ENCODE measurements at regions not wholly inside any gene's neighbourhood (a gene's known extent, or its start where the extent isn't known, plus 50 kb on each side); places are given as distances from the start of the nearest gene placed in this dataset.

DNA sequence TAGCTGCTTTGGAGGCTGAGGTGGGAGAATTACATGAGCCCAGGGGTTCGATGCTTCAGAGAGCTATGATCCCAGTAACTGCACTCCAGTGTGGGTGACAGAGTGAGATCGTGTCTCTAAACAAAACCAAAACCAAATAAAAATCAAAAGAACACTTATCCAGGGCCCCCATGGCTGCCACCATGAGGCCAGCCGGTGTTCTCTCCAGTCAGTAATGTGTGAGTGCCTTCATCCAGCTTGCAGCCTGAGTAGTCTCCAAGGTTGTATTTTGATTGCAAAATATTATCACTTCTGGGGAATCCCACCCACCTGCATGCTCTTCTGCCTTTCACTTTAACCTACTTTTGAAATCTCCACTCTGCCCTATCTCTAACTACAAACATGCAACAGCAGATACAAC, 221.0 kb upstream of the WSB1 start:
- H3K36me3 Mint-ChIP-seq (ENCODE audit: low read depth): peaks cover 10% of the 10 kb centered on the region
- DNase-seq (ENCODE audit: low read depth, low spot score): no peak
- no peaks in the 10 kb centered on the region for H3K27me3 Mint-ChIP-seq (ENCODE audit: low read depth)
- no peak overlapping the region for H3K27ac Mint-ChIP-seq (ENCODE audit: unreplicated experiment)
- H3K4me1 Mint-ChIP-seq: no peaks in the 10 kb centered on the region
- TF ChIP-seq, protein P1, sequence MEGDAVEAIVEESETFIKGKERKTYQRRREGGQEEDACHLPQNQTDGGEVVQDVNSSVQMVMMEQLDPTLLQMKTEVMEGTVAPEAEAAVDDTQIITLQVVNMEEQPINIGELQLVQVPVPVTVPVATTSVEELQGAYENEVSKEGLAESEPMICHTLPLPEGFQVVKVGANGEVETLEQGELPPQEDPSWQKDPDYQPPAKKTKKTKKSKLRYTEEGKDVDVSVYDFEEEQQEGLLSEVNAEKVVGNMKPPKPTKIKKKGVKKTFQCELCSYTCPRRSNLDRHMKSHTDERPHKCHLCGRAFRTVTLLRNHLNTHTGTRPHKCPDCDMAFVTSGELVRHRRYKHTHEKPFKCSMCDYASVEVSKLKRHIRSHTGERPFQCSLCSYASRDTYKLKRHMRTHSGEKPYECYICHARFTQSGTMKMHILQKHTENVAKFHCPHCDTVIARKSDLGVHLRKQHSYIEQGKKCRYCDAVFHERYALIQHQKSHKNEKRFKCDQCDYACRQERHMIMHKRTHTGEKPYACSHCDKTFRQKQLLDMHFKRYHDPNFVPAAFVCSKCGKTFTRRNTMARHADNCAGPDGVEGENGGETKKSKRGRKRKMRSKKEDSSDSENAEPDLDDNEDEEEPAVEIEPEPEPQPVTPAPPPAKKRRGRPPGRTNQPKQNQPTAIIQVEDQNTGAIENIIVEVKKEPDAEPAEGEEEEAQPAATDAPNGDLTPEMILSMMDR (conservative IDR thresholded peaks at IDR 0.05): no peak
- H3K9me3 Mint-ChIP-seq: peaks cover 33% of the 10 kb centered on the region
- no peak overlapping the region for H3K4me3 Mint-ChIP-seq

DNA sequence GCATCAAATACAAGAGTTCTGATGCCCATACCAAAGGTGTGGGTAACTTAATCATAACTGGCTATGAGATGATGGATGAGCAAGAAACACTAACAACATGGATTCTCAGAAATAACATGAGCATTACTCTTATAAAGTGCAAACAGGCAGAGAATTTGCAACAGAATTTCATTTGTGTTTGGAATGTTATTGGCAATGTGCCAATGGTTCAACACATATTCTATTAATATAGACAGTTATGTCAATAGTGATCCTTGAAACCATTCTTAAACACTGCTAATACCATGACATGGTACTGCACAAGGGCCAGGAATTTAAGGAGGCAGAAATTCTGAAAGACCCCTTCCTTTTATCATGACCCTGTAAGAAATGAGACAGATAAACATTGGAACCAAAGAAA, 217.1 kb upstream of the WSB1 start:
- Mint-ChIP-seq H3K36me3 (ENCODE audit: low read depth) (peaks cover 8% of the 10 kb centered on the region), H3K9me3 (peaks cover 22% of the 10 kb centered on the region)

DNA sequence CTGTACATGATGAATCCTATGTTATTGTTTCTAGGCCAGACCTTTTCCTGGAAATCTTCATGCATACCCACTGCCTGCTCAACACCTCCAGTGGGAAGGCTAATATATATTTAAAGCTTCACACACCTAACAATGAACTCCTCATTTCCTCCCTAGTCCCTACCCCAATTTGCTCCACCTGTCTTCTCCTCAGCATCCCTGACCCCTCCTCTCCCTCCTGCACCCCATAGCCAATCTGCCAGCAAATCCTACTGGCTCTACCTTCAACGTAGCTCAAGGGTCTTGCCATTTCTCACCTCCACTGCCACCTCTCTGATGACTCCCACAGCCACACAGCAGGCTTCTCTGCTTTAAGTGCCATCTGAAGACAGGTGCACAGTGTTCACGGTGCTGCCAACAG, 215.6 kb upstream of the WSB1 start:
- H3K4me1 Mint-ChIP-seq: no peaks in the 10 kb centered on the region
- TF ChIP-seq, protein P1 (conservative IDR thresholded peaks at IDR 0.05): no peak
- H3K36me3 Mint-ChIP-seq (ENCODE audit: low read depth): peaks cover 6% of the 10 kb centered on the region
- no peak for DNase-seq (ENCODE audit: low read depth, low spot score)
- peaks cover 17% of the 10 kb centered on the region for H3K9me3 Mint-ChIP-seq
- H3K27ac Mint-ChIP-seq (ENCODE audit: unreplicated experiment): no peak overlapping the region
- no peak overlapping the region for H3K4me3 Mint-ChIP-seq
- H3K27me3 Mint-ChIP-seq (ENCODE audit: low read depth): no peaks in the 10 kb centered on the region

More for the DNA sequence above, 217.1 kb upstream of the WSB1 start:
- no peak for DNase-seq (ENCODE audit: low read depth, low spot score)
- Mint-ChIP-seq H3K27ac (ENCODE audit: unreplicated experiment) (no peak overlapping the region), H3K4me1 (no peaks in the 10 kb centered on the region), H3K4me3 (no peak overlapping the region), H3K27me3 (ENCODE audit: low read depth) (no peaks in the 10 kb centered on the region)
- TF ChIP-seq, protein P1 (conservative IDR thresholded peaks at IDR 0.05): no peak

DNA sequence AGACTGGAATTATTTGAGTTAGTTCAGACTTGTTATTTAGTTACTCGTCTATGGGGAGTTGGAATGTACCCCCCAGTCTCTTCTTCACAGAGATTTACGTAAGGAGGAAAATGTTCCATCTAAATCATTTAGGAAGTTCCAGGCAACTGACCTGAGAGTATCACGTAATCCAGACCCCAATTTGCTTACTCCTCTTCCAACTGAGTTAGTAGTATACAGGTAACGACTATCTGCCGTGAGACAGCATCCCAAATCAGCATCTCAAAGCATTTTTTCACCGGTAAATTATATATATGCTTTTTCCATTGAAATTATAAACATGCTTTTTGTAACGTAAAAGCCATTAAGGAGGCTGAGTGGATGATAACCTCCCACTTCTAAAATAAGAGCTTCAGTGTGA, 214.3 kb upstream of the WSB1 start:
- no peak for DNase-seq (ENCODE audit: low read depth, low spot score)
- no peaks in the 10 kb centered on the region for H3K4me1 Mint-ChIP-seq
- H3K4me3 Mint-ChIP-seq: no peak overlapping the region
- no peak overlapping the region for H3K27ac Mint-ChIP-seq (ENCODE audit: unreplicated experiment)
- TF ChIP-seq, protein P1 (conservative IDR thresholded peaks at IDR 0.05): no peak
- H3K27me3 Mint-ChIP-seq (ENCODE audit: low read depth): no peaks in the 10 kb centered on the region
- H3K9me3 Mint-ChIP-seq: peaks cover 14% of the 10 kb centered on the region
- peaks cover 6% of the 10 kb centered on the region for H3K36me3 Mint-ChIP-seq (ENCODE audit: low read depth)

DNA sequence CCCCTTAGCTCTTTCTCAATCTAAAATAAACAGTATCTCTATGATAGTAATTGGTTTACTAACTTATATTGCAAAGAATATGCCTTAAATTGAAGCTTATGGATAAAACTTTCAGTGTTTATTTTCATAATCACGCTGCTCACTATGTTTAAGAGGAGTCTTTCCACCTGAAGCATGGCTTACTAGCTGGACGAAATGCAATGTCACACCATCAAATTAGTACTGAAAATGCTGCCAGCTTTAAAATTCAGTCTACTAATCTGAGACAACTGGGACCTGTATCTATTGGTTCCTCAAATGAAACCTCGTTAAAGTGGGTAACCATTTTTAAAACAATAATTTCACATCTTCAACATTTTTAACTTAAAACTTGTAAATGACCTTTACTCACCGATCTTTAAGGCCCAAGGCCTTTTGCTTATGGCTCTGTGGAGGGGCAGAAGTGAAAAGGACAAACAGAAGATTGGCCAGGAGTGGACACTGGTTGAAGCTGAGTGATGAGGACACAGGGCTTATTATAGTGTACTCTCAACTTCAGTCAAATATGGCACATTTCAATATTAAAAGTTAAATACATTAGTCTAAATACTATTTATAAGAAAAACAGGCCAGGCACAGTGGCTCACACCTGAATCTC, 212.8 kb upstream of the WSB1 start:
- no peaks in the 10 kb centered on the region for H3K4me1 Mint-ChIP-seq
- H3K9me3 Mint-ChIP-seq: peaks cover 11% of the 10 kb centered on the region
- H3K36me3 Mint-ChIP-seq (ENCODE audit: low read depth): peaks cover 2% of the 10 kb centered on the region

More for the DNA sequence above, 212.8 kb upstream of the WSB1 start:
- Mint-ChIP-seq H3K4me3 (no peak overlapping the region), H3K27ac (ENCODE audit: unreplicated experiment) (no peak overlapping the region), H3K27me3 (ENCODE audit: low read depth) (no peaks in the 10 kb centered on the region)
- DNase-seq (ENCODE audit: low read depth, low spot score): no peak
- TF ChIP-seq, protein P1 (conservative IDR thresholded peaks at IDR 0.05): no peak
